GM18951 (cell line): ENCODE measurements at regions not wholly inside any gene's neighbourhood (a gene's known extent, or its start where the extent isn't known, plus 50 kb on each side); places are given as distances from the start of the nearest gene placed in this dataset.

ENCODE experiments used
- POLR2A ChIP-seq: IDR thresholded peaks from 4 replicates; pipeline ENCODE4 v1.6.1; 2011; ENCODE audit warnings: mild to moderate bottlenecking; ENCODE audit not compliant: insufficient read length, insufficient read depth; ENCODE audit errors: extremely low read depth
- in situ Hi-C: fragments of 300-500 bp; cut with MboI; formaldehyde crosslinking; loops from one replicate; pipeline ENCODE4 v1.12.0; 2022; ENCODE audit warnings: low sequenced_read_pairs, mixed read lengths, inconsistent platforms; ENCODE audit not compliant: unreplicated experiment

- TF ChIP-seq POLR2A: no peak
- in situ Hi-C loops: no loop called here
Measured at GRCh38 chr9:86756576-86757381, 190.5 kb downstream of the GAS1 start.

GRCh38 chr9:86755561-86755941, 191.8 kb downstream of the GAS1 start:
- TF ChIP-seq POLR2A: no peak
- in situ Hi-C loops: no loop called here

- in situ Hi-C loops: no loop called here
- TF ChIP-seq POLR2A: no peak
Measured at GRCh38 chr9:86754581-86755560, 192.4 kb downstream of the GAS1 start.

GRCh38 chr9:86753836-86754235, 193.5 kb downstream of the GAS1 start:
- in situ Hi-C loops: no loop called here
- no peak for TF ChIP-seq POLR2A

GRCh38 chr9:86752733-86753132, 194.6 kb downstream of the GAS1 start:
- TF ChIP-seq POLR2A: no peak
- in situ Hi-C loops: no loop called here

GRCh38 chr9:86751956-86752355, 195.3 kb downstream of the GAS1 start:
- in situ Hi-C loops: no loop called here
- TF ChIP-seq POLR2A: no peak

GRCh38 chr9:86751207-86751606, 196.1 kb downstream of the GAS1 start:
- no peak for TF ChIP-seq POLR2A
- in situ Hi-C loops: no loop called here

- in situ Hi-C loops: no loop called here
- no peak for TF ChIP-seq POLR2A
Measured at GRCh38 chr9:86749894-86750255, 197.4 kb downstream of the GAS1 start.

- in situ Hi-C loops: no loop called here
- no peak for TF ChIP-seq POLR2A
Measured at GRCh38 chr9:86749161-86749893, 198.0 kb downstream of the GAS1 start.

GRCh38 chr9:86747711-86748110, 199.6 kb downstream of the GAS1 start:
- in situ Hi-C loops: no loop called here
- TF ChIP-seq POLR2A: no peak

GRCh38 chr9:86741311-86742208, 205.7 kb downstream of the GAS1 start:
- no peak for TF ChIP-seq POLR2A
- in situ Hi-C loops: no loop called here

GRCh38 chr9:86735772-86736458, 211.4 kb downstream of the GAS1 start:
- no peak for TF ChIP-seq POLR2A
- in situ Hi-C loops: no loop called here

- in situ Hi-C loops: no loop called here
- TF ChIP-seq POLR2A: no peak
Measured at GRCh38 chr9:86734771-86735170, 212.5 kb downstream of the GAS1 start.
